ENCODE measurements at regions not wholly inside any gene's neighbourhood (a gene's known extent, or its start where the extent isn't known, plus 50 kb on each side); places are given as distances from the start of the nearest gene placed in this dataset.

DNA sequence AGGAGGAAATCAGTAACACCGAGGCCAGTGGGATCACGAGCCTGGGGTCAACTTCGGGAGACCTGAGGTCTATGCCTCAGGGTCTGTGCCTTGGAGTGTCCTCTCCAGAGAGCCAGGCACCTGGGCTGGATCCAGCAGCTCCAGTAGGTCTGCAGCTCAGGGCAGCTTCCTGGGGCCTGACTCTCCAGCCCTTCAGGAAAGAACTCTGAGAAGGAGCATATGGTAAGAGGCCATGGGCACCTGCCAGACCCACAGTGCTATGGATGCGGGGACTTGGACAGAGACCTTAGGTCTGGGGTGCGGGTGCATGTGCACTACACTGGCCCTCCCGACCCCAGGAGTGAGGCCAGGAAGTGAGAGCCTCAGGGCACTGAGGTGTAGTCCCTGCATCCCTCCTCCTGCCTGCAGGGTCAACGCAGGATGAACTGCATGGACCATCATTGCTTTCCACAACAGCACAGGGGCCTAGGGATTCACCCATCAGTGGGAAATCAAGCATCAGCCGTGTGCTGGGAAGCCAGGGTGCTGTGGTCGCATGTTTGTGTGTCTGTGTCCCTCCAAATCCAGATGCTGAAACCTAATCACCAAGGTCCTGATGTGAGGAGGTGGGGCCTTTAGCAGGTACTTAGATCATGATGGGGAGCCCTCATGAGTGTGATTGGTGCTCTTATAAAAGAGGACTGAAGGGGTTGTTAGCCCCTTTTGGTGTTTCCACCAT lies 210.9 kb upstream of the CST7 start:
- no peak for DNase-seq (ENCODE audit: low read depth in 2 of 3, low spot score in 2 of 3)

DNA sequence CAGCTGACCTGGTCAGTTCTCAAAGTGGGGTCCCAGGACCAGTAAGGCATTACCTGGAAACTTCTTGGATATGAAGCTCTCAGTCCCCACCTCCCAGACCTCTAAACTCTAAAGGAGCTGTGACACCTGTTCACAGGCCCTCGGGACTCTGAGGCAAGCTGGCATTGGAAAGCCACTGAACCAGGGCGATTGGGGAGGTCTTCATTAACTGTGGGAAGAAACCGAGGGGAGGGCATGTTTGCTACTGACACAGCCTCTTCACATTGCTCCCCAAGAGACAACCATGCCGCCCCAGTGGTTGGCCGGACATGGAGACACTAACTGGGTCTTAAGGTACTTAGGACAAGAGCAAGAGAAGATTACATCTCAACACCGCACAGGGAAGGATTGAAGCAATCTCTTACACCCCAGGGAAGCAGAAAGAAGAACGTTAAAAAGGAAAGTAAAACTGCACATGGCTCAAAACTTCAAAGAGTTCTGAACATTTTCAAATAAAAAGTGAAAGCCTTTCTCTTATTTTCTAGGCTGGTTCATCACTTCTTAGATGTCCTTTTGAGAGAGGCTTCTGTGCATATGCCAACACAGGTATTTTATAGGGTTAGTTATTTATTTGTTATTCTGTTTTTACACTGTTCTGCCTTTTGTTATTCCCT lies 210.0 kb upstream of the CST7 start:
- DNase-seq (ENCODE audit: low read depth in 2 of 3, low spot score in 2 of 3), result peak in 1 of 3 donors; percentile 26

DNA sequence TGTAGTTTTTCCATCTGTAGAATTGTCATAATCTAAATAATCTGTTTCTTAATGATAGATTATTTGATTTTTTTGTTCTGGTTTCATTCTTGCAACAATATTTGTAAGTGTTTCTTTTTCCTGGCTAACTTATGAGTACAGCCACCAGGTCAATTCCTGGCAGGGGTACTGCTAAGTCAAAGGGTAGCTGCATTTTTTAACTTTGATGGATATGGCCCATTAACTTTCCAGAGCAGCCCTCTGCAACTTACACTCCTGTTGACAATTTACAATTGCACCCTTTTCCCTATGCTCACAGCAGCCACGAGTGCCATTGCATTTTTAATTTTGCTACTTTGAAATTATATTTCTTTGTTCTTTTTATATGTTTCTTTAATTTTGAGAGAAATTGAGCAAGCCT lies 209.3 kb upstream of the CST7 start:
- DNase-seq (ENCODE audit: low read depth in 2 of 3, low spot score in 2 of 3), result no peak

- no peak for DNase-seq (ENCODE audit: low read depth in 2 of 3, low spot score in 2 of 3)
These were observed 207.5 kb upstream of the CST7 start for GRCh38 chr20:24741493-24742072.

- no peak for DNase-seq (ENCODE audit: low read depth in 2 of 3, low spot score in 2 of 3)
These were observed 206.6 kb upstream of the CST7 start for GRCh38 chr20:24742436-24742835.

DNA sequence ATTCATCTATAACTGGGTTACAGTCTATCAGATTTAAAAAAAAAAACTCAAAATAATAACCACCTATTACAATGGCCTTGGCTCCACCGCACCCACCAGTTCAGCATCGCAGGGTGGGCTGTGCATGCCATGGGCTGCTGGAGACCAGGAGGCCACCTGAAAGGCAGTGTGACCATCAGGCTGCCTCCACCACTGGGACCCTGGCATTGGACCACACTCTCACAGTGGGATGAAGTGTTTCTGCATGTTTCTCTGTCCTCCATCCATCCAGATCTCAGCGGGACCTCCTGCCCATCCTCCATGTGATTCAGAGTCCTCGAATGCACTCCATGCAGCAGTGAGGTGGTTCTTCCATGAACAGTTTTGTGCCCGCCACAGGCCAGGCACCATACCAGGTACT lies 206.1 kb upstream of the CST7 start:
- DNase-seq (ENCODE audit: low read depth in 2 of 3, low spot score in 2 of 3), result no peak

GRCh38 chr20:24743641-24744040 lies 205.4 kb upstream of the CST7 start:
- DNase-seq (ENCODE audit: low read depth in 2 of 3, low spot score in 2 of 3), result no peak

GRCh38 chr20:24744747-24745146 lies 204.3 kb upstream of the CST7 start:
- no peak for DNase-seq (ENCODE audit: low read depth in 2 of 3, low spot score in 2 of 3)

DNA sequence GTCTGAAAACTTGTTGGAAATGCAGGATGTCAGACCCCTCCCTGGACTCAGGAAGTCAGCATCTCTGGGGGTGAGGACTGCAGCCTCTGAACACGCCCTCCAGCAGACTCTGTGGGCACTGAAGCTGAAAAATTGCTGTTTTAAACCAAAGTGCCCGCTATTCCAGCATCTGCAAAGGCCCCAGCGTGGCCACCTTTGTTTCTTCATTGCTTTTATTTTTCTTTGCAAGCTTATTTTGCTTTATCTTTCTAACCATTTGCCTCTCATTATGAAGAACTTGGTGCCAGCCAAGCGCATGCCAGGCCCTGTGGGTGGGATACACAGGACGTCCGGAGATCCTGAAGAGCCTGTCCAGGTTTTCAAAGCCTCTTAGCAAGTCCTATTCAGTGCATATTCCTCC lies 203.9 kb upstream of the CST7 start:
- DNase-seq (ENCODE audit: low read depth in 2 of 3, low spot score in 2 of 3), result no peak

DNA sequence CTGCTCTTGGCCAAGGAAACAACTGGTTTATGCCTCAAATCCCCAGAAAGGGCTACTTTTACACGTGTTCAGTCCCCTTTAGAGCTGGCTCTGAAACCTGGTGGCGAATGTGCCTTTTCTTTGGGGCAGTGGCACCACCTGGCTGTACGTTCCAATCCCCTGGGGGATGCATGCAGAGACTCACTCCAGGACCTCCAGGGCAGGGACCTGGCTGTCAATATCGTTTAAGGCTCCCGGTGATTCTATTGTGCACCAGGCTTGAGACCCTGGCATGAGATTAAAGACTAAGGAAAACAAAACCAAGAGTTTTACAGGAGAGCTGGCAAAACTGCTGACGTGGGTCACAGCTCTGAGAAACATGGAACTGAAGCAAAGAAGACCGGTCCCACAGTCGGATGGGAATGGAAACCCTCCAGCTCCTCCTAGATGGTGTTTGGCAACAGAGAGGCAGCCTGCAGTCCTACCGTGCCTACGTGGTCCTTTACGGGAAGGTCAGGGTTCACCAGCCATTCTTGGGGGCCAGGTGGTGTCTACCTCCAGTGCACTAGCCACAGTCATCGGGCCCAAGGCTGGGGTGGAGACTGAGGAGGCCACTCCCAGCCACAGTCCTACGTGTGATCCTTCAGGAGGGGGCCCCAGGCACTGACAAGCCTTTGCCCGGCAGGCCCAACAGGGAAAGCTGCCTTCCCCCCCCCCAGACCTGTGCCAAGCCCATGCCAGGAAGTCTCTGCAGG lies 203.3 kb upstream of the CST7 start:
- no peak for DNase-seq (ENCODE audit: low read depth in 2 of 3, low spot score in 2 of 3)

GRCh38 chr20:24746351-24746685 lies 202.8 kb upstream of the CST7 start:
- no peak for DNase-seq (ENCODE audit: low read depth in 2 of 3, low spot score in 2 of 3)

DNA sequence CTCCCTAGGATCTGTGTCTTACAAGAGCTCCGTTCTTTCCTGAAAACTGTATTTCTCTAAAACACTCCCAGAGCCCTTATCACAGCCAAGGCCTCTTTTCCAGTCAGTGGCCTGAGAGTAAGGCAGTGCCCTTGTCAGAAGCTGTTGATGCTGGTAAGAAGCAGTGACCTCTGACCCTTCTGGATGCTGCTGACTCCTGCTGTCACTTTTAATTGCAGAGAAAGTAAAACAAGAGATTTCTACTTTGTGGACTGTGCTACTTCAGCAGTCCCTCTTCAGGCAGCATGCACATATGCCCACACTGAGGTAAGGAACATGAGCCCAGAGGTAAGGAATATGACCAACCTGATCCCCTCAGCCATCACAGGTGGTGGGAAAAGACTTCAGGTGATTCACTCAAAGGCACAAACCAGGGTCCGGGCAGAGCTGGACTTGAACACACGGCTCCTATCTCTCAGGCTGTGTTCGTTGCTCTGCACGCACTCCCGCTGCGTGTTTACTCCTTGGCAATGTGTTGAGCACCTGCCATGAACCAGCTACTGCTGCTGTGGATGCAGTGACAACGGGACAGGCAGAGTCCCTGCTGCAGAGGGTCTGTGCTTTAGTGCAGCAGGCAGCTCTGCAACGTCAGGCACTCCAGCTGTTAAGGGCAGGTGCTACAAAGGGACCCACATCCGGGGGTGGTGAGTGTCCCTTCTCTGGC lies 201.9 kb upstream of the CST7 start:
- DNase-seq (ENCODE audit: low read depth in 2 of 3, low spot score in 2 of 3), result no peak

DNA sequence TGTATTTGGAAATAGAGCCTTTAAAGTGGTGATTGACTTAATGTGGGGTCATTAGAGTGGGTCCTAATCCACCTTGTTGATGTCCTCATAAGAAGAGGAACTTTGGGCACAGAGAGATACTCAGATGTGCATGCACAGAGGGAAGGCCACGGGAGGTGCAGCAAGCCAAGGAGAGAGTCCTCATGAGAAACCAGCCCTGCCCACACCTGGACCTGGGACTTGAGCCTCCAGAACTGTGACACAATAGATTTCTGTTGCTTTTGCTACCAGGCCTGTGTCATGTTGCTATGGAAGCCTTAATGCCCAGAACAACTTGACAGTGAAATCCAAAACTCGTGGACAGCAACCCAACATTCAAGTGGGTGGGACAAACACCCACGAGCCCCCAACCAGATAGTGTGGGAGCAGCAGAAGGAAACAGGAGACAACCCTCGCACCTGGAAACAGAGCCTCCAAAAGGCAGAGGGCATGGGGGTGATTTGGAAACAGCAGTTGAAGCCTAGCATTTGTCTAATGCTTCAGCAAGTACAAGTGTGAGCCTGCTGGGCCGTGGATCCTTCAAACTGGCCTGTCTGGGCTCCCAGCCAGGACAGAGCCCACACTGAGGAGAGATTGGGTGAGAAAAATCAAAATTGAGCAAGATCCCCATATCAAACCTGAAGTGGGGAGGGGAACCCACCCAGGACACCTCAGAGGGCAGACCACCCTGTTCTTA lies 201.0 kb upstream of the CST7 start:
- no peak for DNase-seq (ENCODE audit: low read depth in 2 of 3, low spot score in 2 of 3)

DNA sequence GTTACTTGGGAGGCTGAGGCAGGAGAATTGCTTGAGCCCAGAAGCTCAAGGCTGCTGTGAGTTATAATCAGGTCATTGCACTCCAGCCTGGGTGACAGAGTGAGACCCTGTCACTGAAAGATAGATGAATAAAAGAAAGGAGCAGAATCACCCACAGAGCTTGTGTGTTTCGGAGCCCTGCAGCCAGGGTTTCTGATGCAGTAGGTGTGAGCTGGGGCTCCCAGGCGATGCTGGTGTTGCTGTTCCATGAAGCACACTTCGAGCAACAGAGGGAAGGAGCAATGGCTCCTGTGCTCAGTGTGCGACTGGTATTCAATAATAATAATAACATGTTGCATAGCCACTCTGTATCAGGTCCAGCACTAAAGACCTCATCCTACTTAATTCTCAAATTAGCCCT lies 197.5 kb upstream of the CST7 start:
- no peak for DNase-seq (ENCODE audit: low read depth in 2 of 3, low spot score in 2 of 3)

- no peak for DNase-seq (ENCODE audit: low read depth in 2 of 3, low spot score in 2 of 3)
These were observed 196.5 kb upstream of the CST7 start for GRCh38 chr20:24752612-24753011.

- DNase-seq (ENCODE audit: low read depth in 2 of 3, low spot score in 2 of 3), result no peak
These were observed 195.9 kb upstream of the CST7 start for GRCh38 chr20:24753130-24753529.

DNA sequence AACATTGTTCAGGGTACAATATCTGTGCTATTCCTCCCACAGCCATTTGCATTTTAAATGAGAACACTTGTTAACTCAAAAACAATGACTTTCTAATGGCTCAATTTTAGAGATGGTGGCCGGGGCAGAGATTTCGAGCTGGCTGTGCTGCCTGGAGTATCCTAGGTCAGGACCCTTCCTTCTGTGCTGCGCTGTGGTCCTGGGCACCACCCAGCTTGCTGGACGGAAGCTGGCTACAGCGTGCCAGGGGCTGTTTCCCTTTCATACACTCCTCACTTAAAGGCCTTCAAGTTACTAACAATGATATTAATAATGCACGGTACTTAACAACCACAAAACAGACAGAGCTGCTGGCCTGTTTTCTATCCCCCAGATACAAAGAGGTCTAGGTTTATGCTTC lies 194.4 kb upstream of the CST7 start:
- no peak for DNase-seq (ENCODE audit: low read depth in 2 of 3, low spot score in 2 of 3)

DNA sequence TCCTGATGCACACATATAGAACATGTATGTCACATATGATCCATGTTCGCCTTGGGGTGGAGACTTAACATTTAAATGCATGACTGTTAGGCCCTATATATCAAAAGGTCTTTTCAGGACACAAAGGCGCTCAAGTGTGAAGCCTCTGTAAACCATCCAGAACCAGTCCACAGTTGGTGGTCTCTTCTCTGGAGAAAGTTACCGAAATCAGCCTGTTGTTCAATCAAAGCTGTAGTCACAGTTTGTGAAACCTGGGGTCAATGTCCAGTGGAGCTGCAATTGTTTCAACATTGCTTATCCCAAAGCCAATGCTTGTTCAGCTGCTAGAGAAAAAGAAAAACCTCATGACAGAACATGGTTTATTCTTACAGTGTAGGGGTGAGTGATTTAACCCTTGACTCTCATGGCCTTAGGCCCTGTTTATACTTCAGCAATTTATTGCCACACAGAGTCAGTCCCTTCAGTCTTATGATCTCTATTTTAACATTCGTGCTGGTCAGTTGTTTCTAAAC lies 193.6 kb upstream of the CST7 start:
- DNase-seq (ENCODE audit: low read depth in 2 of 3, low spot score in 2 of 3), result no peak

- DNase-seq (ENCODE audit: low read depth in 2 of 3, low spot score in 2 of 3), result no peak
These were observed 192.6 kb upstream of the CST7 start for GRCh38 chr20:24756292-24757025.
